Left lung (tissue), 4 donors: ENCODE measurements at regions not wholly inside any gene's neighbourhood (a gene's known extent, or its start where the extent isn't known, plus 50 kb on each side); places are given as distances from the start of the nearest gene placed in this dataset.
A peak's percentile ranks its signal among the peaks of the same experiment; 100 is the strongest.

Source experiments
- ATAC-seq: fragments of 200-7000 bp; cut with Tn5 transposase; one replicate; pipeline ENCODE4 v1.9.1; 2020; ENCODE audit warnings: moderate library complexity
- DNase-seq, 4 donors: peaks; one replicate each; pipeline ENCODE4 v3.0.0-alpha.2; 2013 to 2020
- H3K27ac ChIP-seq, 2 donors: fragments of 200-600 bp; sonication (generic) in 1 of 2; one replicate each; pipeline versions ENCODE4 v1.5.0 to v1.8.0; 2020 to 2021
- H3K27me3 ChIP-seq, 2 donors: fragments of 200-600 bp; sonication (generic) in 1 of 2; one replicate each; pipeline versions ENCODE4 v1.5.0 to v1.8.0; 2020 to 2021
- H3K36me3 ChIP-seq, 2 donors: fragments of 200-600 bp; sonication (generic) in 1 of 2; one replicate each; pipeline versions ENCODE4 v1.5.0 to v1.8.0; 2020 to 2021
- H3K4me1 ChIP-seq, 2 donors: fragments of 200-600 bp; one replicate each; pipeline ENCODE4 v1.8.0; 2021
- H3K4me3 ChIP-seq, 2 donors: fragments of 200-600 bp; sonication (generic) in 1 of 2; one replicate each; pipeline versions ENCODE4 v1.5.0 to v1.8.0; 2020 to 2021; ENCODE audit warnings: mild to moderate bottlenecking in 1 of 2
- H3K9me3 ChIP-seq, 2 donors: fragments of 200-600 bp; sonication (generic) in 1 of 2; one replicate each; pipeline versions ENCODE4 v1.5.0 to v1.8.0; 2020 to 2021
- CTCF ChIP-seq, 2 donors: fragments of 200-600 bp; sonication (generic) in 1 of 2; IDR thresholded peaks; one replicate each; pipeline versions ENCODE4 v1.5.0 to v1.8.0; 2021; ENCODE audit warnings: antibody characterized with exemption in 2 of 2
- intact Hi-C, 2 donors: fragments of 100-400 bp; cut with DNase I; formaldehyde crosslinking; loops; one replicate each; pipeline versions ENCODE4 v1.11.2 to v1.14.2; 2022
- donor health status: DM: no; HTN: yes; CAD: no.
- donor health status: DM: no; HTN: no; CAD: no.

GRCh38 chr15:100809587-100809986 lies 70.0 kb upstream of the ALDH1A3 start:
- no peak for ATAC-seq
- intact Hi-C loops: no loop called here
- no peak for DNase-seq
- Histone ChIP-seq H3K36me3 (no peaks in the 10 kb centered on the region), H3K27ac (no peak overlapping the region), H3K9me3 (peaks cover 0 to 31% of the 10 kb centered on the region in 2 donors), H3K4me3 (no peak overlapping the region), H3K4me1 (no peaks in the 10 kb centered on the region), H3K27me3 (no peaks in the 10 kb centered on the region)
- TF ChIP-seq CTCF (IDR thresholded peaks at IDR 0.05): no peak

- DNase-seq: no peak
- Histone ChIP-seq H3K27ac (no peak overlapping the region), H3K4me3 (no peak overlapping the region), H3K36me3 (no peaks in the 10 kb centered on the region), H3K4me1 (no peaks in the 10 kb centered on the region), H3K9me3 (peaks cover 0 to 35% of the 10 kb centered on the region in 2 donors), H3K27me3 (no peaks in the 10 kb centered on the region)
- intact Hi-C loops: no loop called here
- TF ChIP-seq CTCF (IDR thresholded peaks at IDR 0.05): no peak
- ATAC-seq: no peak
These were observed 69.4 kb upstream of the ALDH1A3 start for GRCh38 chr15:100810229-100810628.

GRCh38 chr15:100810831-100811230 lies 68.8 kb upstream of the ALDH1A3 start:
- TF ChIP-seq CTCF (IDR thresholded peaks at IDR 0.05): no peak
- H3K27me3 ChIP-seq: no peaks in the 10 kb centered on the region
- H3K4me3 ChIP-seq: no peak overlapping the region
- DNase-seq (no peak), ATAC-seq (no peak)
- H3K4me1 ChIP-seq: no peaks in the 10 kb centered on the region
- H3K27ac ChIP-seq: no peak overlapping the region
- H3K36me3 ChIP-seq: no peaks in the 10 kb centered on the region
- peaks cover 0 to 41% of the 10 kb centered on the region in 2 donors for H3K9me3 ChIP-seq
- intact Hi-C loops: no loop called here

DNA sequence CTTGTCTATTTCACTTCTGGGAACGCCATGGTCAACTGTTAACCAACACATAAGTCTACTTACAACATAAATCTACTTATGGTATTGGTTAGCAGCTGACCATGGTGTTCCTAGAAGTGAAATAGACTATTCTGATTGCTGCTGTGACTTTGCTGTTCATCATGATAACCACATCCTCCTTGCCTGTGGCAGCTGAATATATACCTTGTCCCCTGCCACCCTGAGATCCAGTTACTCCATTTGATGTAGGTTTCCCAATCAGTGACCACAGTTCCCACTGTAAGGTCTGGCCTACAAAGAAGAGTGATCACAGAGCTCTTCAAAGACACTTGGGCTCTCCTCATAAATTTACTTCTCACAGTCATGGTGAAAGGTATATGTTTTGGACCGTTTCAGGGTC lies 66.8 kb upstream of the ALDH1A3 start:
- Histone ChIP-seq H3K4me1 (no peaks in the 10 kb centered on the region), H3K36me3 (no peaks in the 10 kb centered on the region), H3K27ac (no peak overlapping the region), H3K4me3 (no peak overlapping the region), H3K9me3 (peaks cover 0 to 38% of the 10 kb centered on the region in 2 donors), H3K27me3 (no peaks in the 10 kb centered on the region)
- ATAC-seq (no peak), DNase-seq (no peak)
- no peak for TF ChIP-seq CTCF (IDR thresholded peaks at IDR 0.05)
- intact Hi-C loops: no loop called here

- Histone ChIP-seq H3K27me3 (no peaks in the 10 kb centered on the region), H3K4me1 (no peaks in the 10 kb centered on the region), H3K9me3 (peaks cover 0 to 28% of the 10 kb centered on the region in 2 donors), H3K4me3 (no peak overlapping the region), H3K27ac (no peak overlapping the region), H3K36me3 (no peaks in the 10 kb centered on the region)
- intact Hi-C loops: no loop called here
- DNase-seq (peak in 1 of 4 donors; percentile 37), ATAC-seq (peak; percentile 31)
- no peak for TF ChIP-seq CTCF (IDR thresholded peaks at IDR 0.05)
These were observed 60.7 kb upstream of the ALDH1A3 start for GRCh38 chr15:100818927-100819326.
